MM.1S (cell line): ENCODE measurements at regions not wholly inside any gene's neighbourhood (a gene's known extent, or its start where the extent isn't known, plus 50 kb on each side); places are given as distances from the start of the nearest gene placed in this dataset.

Experiments
- DNase-seq: peaks from one replicate; pipeline ENCODE4 v3.0.0-alpha.2; 2015
- H2AFZ ChIP-seq: fragments of 300-600 bp; sonication (generic); 2 replicates; pipeline ENCODE4 v1.6.0; 2016; ENCODE audit warnings: antibody characterized with exemption, low read length
- H3F3A ChIP-seq: fragments of 300-600 bp; sonication (generic); 2 replicates; pipeline ENCODE4 v1.6.1; 2016; ENCODE audit warnings: mild to moderate bottlenecking, antibody characterized with exemption, low read length, moderate library complexity, mixed read lengths; ENCODE audit not compliant: insufficient read depth
- H3K27ac ChIP-seq: fragments of 300-600 bp; sonication (generic); 2 replicates; pipeline ENCODE4 v1.5.1; 2016; ENCODE audit warnings: mild to moderate bottlenecking, low read length
- H3K27me3 ChIP-seq: fragments of 300-600 bp; sonication (generic); replicated peaks from 2 replicates; pipeline ENCODE4 v1.6.0; 2016; ENCODE audit warnings: low read length; ENCODE audit not compliant: insufficient read depth
- H3K36me3 ChIP-seq: fragments of 300-600 bp; sonication (generic); replicated peaks from 2 replicates; pipeline ENCODE4 v1.6.1; 2016; ENCODE audit warnings: mild to moderate bottlenecking, low read length, mixed read lengths; ENCODE audit not compliant: insufficient read depth
- H3K4me1 ChIP-seq: fragments of 300-600 bp; sonication (generic); 2 replicates; pipeline ENCODE4 v1.6.1; 2016; ENCODE audit warnings: low read length, mixed read lengths
- H3K4me2 ChIP-seq: fragments of 300-600 bp; sonication (generic); 2 replicates; pipeline ENCODE4 v1.6.0; 2016; ENCODE audit warnings: low read depth, low read length
- H3K4me3 ChIP-seq: fragments of 300-600 bp; sonication (generic); 2 replicates; pipeline ENCODE4 v1.5.1; 2016; ENCODE audit warnings: low read length, mixed read lengths
- H3K79me2 ChIP-seq: fragments of 300-600 bp; sonication (generic); 2 replicates; pipeline ENCODE4 v1.6.1; 2016; ENCODE audit warnings: mixed run types, low read length, mixed read lengths
- H3K9ac ChIP-seq: fragments of 300-600 bp; sonication (generic); 2 replicates; pipeline ENCODE4 v1.6.1; 2016; ENCODE audit warnings: low read length, mixed read lengths
- H3K9me2 ChIP-seq: fragments of 300-600 bp; sonication (generic); replicated peaks from 2 replicates; pipeline ENCODE4 v1.6.1; 2016; ENCODE audit warnings: mild to moderate bottlenecking, low read length, mixed read lengths; ENCODE audit not compliant: insufficient read depth
- H3K9me3 ChIP-seq: fragments of 300-600 bp; sonication (generic); replicated peaks from 2 replicates; pipeline ENCODE4 v1.6.1; 2016; ENCODE audit warnings: mild to moderate bottlenecking, low read length, mixed read lengths; ENCODE audit not compliant: insufficient read depth
- H4K20me1 ChIP-seq: fragments of 300-600 bp; sonication (generic); 2 replicates; pipeline ENCODE4 v1.6.1; 2016; ENCODE audit warnings: mild to moderate bottlenecking, low read length, moderate library complexity, mixed read lengths; ENCODE audit not compliant: insufficient read depth
- CTCF ChIP-seq: fragments of 300-600 bp; sonication (generic); IDR thresholded peaks from 2 replicates; pipeline ENCODE4 v1.5.1; 2016; ENCODE audit warnings: antibody characterized with exemption, low read length, mixed read lengths
- EZH2 ChIP-seq: fragments of 300-600 bp; sonication (generic); optimal IDR thresholded peaks from 2 replicates; pipeline ENCODE3; 2017; ENCODE audit warnings: low read depth, mild to moderate bottlenecking, antibody characterized with exemption, low read length, mixed read lengths
- EZH2phosphoT487 ChIP-seq: fragments of 300-600 bp; sonication (generic); IDR thresholded peaks from 2 replicates; pipeline ENCODE4 v1.6.1; 2018; ENCODE audit warnings: antibody characterized with exemption, low read length

DNA sequence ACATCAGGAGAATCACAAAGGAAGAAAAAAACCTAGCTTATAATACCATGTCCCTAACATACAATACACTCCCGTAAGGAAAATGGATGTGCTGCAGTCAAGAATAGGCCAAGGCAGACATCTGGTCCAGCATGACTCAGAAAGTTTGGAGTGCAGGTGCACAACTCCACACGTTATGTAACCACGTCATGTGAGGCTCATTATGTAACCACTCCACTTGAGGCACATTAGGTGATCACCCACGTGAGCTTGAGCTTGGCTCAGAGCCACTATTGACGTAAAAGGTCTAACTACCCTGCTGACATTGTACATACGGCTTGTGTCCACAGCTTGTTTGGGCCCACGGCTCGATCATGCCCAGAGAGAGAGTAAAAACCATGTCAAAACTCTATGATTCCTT lies 99.8 kb upstream of the C1orf21 start:
- no peaks in the 10 kb centered on the region for H3K9me3 ChIP-seq
- no peak overlapping the region for H3K27ac ChIP-seq
- H4K20me1 ChIP-seq = no peaks in the 10 kb centered on the region
- no peaks in the 10 kb centered on the region for H3K79me2 ChIP-seq
- H3K9me2 ChIP-seq = no peaks in the 10 kb centered on the region
- DNase-seq = no peak
- H2AFZ ChIP-seq = no peak overlapping the region
- no peaks in the 10 kb centered on the region for H3K27me3 ChIP-seq
- no peak overlapping the region for H3K4me3 ChIP-seq
- no peak overlapping the region for H3K4me2 ChIP-seq
- H3K4me1 ChIP-seq = no peaks in the 10 kb centered on the region
- TF ChIP-seq EZH2 (no peak), EZH2phosphoT487 (no peak), CTCF (no peak)
- no peaks in the 10 kb centered on the region for H3K36me3 ChIP-seq
- no peaks in the 10 kb centered on the region for H3F3A ChIP-seq
- no peak overlapping the region for H3K9ac ChIP-seq

DNA sequence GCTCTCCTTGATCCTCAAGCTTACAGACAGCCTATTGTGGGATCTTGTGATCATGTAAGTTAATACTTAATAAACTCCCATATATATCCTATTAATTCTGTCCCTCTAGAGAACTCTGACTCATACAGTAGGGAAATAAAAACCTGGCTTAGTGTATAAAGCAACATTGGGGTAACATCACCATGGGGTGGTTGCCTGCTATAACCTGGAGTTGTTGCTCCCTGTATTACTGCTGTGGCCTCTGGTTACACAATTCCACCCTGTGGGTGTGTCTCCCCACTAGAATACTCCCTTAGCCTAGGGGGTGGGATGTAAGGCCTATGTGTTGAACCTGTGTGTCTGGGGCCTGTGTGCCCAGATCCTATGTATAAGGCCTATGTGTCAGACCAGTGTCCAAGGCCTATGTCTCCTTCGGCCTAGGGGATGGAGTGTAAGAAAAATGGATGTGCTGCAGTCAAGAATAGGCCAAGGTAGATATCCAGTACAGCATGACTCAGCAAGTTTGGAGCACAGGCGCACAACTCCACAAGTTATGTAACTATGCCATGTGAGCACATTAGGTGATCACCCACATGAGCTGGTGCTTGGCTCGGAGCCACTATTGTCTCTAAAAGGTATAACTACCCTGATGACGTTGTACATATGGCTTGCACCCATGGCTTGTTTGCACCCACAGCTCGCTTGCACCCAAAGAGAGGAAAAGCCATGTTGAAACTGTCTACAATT lies 96.8 kb upstream of the C1orf21 start:
- no peak for DNase-seq
- no peaks in the 10 kb centered on the region for H3K79me2 ChIP-seq
- H3K4me3 ChIP-seq = no peak overlapping the region
- TF ChIP-seq EZH2phosphoT487 (no peak), CTCF (no peak), EZH2 (no peak)
- H3K4me1 ChIP-seq = no peaks in the 10 kb centered on the region
- H2AFZ ChIP-seq = no peak overlapping the region
- no peak overlapping the region for H3K27ac ChIP-seq
- H3K9me2 ChIP-seq = no peaks in the 10 kb centered on the region
- no peaks in the 10 kb centered on the region for H4K20me1 ChIP-seq
- H3K9ac ChIP-seq = no peak overlapping the region
- no peaks in the 10 kb centered on the region for H3F3A ChIP-seq
- H3K36me3 ChIP-seq = no peaks in the 10 kb centered on the region
- H3K27me3 ChIP-seq = no peaks in the 10 kb centered on the region
- no peak overlapping the region for H3K4me2 ChIP-seq
- H3K9me3 ChIP-seq = no peaks in the 10 kb centered on the region

- Histone ChIP-seq H3K27ac (no peak overlapping the region), H3K9me2 (no peaks in the 10 kb centered on the region), H2AFZ (no peak overlapping the region), H3K36me3 (no peaks in the 10 kb centered on the region), H3K27me3 (no peaks in the 10 kb centered on the region), H3K4me1 (no peaks in the 10 kb centered on the region), H3K4me3 (no peak overlapping the region), H3K9me3 (no peaks in the 10 kb centered on the region), H3F3A (no peaks in the 10 kb centered on the region), H4K20me1 (no peaks in the 10 kb centered on the region), H3K9ac (no peak overlapping the region), H3K4me2 (no peak overlapping the region), H3K79me2 (no peaks in the 10 kb centered on the region)
- no peak for TF ChIP-seq EZH2
- TF ChIP-seq EZH2phosphoT487 = no peak
- TF ChIP-seq CTCF = no peak
- DNase-seq = no peak
These were observed 95.1 kb upstream of the C1orf21 start for GRCh38 chr1:184291701-184292100.
